WI38 (cell line): ENCODE measurements at regions not wholly inside any gene's neighbourhood (a gene's known extent, or its start where the extent isn't known, plus 50 kb on each side); places are given as distances from the start of the nearest gene placed in this dataset.

ENCODE experiments used
- H3K4me3 ChIP-seq: 2 replicates; pipeline ENCODE4 v1.5.1; 2011; ENCODE audit warnings: low read depth, mild to moderate bottlenecking, control low read depth, low read length
- TF ChIP-seq, protein P1 (sequence below): IDR thresholded peaks from 2 replicates; pipeline ENCODE4 v1.5.1; 2012; ENCODE audit warnings: low read depth, mild to moderate bottlenecking, control low read depth, low read length

DNA sequence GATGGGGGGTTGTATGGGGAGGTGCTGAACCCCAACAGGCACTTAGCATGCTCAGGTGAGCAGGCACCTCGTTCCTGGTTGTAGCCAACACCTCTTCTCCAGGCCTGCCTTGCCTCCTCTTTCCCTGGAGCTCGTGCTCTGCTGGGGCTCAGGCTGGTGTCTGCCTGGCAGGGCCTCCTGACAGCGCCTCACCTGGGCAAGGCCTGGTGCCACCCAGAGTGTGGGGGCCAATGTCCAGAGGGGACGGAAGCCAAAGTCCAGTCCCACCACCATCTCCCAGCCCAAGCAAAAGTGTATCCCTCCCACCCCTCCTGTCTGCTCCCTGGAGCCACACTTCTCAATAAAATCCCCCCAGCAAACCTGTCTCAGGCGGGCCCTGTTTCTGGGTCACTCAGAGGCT is 304.2 kb upstream of the TNRC6C start:
- TF ChIP-seq, protein P1, sequence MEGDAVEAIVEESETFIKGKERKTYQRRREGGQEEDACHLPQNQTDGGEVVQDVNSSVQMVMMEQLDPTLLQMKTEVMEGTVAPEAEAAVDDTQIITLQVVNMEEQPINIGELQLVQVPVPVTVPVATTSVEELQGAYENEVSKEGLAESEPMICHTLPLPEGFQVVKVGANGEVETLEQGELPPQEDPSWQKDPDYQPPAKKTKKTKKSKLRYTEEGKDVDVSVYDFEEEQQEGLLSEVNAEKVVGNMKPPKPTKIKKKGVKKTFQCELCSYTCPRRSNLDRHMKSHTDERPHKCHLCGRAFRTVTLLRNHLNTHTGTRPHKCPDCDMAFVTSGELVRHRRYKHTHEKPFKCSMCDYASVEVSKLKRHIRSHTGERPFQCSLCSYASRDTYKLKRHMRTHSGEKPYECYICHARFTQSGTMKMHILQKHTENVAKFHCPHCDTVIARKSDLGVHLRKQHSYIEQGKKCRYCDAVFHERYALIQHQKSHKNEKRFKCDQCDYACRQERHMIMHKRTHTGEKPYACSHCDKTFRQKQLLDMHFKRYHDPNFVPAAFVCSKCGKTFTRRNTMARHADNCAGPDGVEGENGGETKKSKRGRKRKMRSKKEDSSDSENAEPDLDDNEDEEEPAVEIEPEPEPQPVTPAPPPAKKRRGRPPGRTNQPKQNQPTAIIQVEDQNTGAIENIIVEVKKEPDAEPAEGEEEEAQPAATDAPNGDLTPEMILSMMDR: no peak
- H3K4me3 ChIP-seq: no peak overlapping the region

DNA sequence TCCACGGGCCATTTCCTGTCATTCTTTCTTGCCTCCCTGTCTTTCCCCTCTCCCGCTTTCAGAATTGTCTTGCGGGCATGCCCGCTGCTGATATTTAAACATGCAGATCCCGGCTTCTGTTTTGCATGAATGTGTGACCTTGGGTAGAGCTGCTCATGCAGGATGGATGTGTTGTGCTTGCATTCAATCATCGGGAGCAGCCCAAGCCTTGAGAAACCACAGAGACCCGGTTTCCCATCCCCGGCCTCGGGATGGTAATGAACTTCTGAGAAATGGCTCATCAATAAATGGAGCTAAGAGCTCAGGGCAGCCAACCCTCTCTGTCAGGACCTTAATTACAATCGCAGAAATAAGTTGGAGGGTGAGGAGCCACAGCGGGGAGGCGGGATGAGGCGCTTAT is 303.7 kb upstream of the TNRC6C start:
- H3K4me3 ChIP-seq: no peak overlapping the region
- TF ChIP-seq, protein P1: no peak

DNA sequence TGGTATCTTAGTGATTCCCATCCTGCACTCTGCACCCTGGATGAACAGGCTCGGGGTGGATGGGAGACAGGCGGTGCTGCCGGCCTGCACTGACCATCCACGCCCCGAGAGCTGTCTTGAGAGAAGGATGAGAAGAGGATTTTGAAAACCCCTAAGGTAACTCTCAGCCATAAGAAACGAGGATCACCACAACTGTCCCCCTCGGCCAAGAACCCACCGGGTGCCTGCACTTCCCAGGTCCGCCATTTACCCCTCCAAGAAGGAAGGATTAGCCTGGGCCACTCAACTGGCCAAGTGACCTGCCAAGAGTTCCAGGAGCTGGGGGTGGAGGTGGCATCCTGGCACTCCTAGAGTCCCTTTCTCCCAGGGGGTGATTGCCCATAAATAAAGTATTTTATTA is 302.4 kb upstream of the TNRC6C start:
- no peak overlapping the region for H3K4me3 ChIP-seq
- TF ChIP-seq, protein P1: no peak

DNA sequence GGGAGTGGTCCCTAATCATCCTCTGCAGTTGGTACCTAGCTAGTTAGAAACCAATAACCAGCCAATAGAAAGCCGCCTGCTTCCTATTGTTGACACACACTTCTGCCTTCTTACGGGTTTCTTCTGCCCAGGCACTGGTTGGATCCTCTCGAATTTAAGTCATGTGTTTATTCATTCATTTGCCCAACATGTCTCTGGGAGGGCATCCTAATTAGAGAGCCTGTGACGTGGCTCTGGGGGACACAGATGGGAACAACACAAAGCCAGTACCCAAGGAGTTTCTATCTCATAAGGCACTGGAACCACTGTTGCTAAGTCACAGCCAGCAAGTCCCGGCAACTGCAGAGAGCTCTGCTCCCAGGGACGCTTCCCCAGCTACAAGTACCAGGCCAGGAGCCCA is 300.7 kb upstream of the TNRC6C start:
- H3K4me3 ChIP-seq: no peak overlapping the region
- TF ChIP-seq, protein P1: no peak

DNA sequence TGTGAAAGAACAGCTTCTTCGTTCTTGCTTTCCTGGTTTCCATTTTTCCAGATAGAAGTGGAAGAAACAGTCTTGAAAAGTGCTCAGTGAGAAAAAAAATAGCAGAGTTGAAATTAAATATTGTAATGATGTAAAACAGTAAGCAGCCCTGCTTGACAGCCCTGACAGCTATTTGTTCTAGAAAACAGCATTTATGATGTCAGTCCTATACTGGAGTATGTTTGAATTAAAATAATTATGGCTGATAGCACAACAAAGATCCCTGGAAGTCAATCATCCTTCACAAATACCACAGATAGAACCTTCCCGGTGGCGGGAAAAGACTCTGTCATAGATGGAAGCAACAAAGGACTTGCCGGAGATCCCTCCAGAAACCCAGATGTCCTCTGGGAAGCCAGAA is 298.0 kb upstream of the TNRC6C start:
- TF ChIP-seq, protein P1: no peak
- no peak overlapping the region for H3K4me3 ChIP-seq

DNA sequence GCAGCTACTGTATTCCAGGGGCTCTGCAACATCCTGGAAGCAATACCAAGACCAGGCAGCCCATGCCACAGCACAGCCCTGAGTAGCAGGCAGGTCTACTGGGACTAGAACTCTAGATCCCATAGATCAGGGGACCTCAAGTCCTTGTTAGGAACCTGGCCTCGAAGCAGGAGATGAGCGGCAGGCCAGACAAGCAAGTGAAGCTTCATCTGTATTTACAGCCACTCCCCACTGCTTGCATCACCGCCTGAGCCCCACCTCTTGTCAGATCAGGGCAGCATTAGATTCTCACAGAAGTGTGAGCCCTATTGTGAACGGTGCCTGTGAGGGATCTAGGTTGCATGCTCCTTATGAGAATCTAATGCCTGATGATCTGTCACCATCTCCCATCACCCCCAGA is 295.7 kb upstream of the TNRC6C start:
- TF ChIP-seq, protein P1: no peak
- no peak overlapping the region for H3K4me3 ChIP-seq

DNA sequence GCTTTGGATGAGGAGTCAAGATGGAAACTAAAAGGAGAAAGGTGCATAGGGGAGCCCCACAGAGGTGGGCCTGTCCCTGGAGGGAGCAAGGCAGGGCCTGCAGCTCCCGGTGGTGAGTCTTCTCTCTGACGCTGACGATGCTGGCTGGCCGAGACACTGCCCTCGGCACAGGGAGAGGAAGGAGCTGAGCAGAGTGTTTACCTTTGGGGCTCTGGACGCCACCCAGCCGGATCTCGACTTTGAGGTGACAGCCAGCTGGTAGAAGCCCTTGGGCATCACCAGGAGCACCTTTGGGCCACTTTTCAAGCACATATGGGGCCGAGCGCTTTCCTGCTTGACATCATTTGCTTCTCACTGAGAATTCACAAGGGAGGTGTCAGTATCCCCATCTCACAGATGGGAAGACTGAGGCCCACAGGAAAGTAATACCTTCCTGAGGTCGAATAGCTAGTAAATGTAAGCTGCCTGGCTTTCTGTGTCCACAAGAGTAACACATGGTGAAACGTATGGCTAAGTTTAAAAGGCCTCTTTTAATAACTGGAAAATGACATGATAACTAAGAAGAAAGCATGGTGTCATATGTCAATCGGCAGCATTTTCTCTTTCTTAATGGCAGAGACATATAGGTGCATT is 294.3 kb upstream of the TNRC6C start:
- TF ChIP-seq, protein P1: no peak
- no peak overlapping the region for H3K4me3 ChIP-seq
